Activated CD8-positive, alpha-beta memory T cell treated with anti-CD3 and anti-CD28 coated beads for 36 hours (primary cell): ENCODE measurements at regions not wholly inside any gene's neighbourhood (a gene's known extent, or its start where the extent isn't known, plus 50 kb on each side); places are given as distances from the start of the nearest gene placed in this dataset.
"Not testable (repeated sequence)": the region's sequence is repeated elsewhere in the genome, so short reads cannot be mapped to it uniquely, and the experiment has no call there.

Experiments
- CTCF ChIA-PET: fragments of 350-600 bp; sonication (Branson Sonifier 250); formaldehyde crosslinking; loops from one replicate; lab custom pipeline; 2021; ENCODE audit warnings: antibody characterized with exemption; lab: Charles Lee
- POLR2A ChIA-PET: fragments of 350-600 bp; sonication (Branson Sonifier 250); formaldehyde crosslinking; loops from one replicate; lab custom pipeline; 2021; ENCODE audit warnings: antibody characterized with exemption; lab: Charles Lee

- ChIA-PET POLR2A (interaction anchor here (0.7 kb wide), 1 partner anchor 1437 kb away, joined by 11 read pairs; no protein-coding TSS in a partner anchor), CTCF (no interaction called here)
These were observed 867.1 kb upstream of the ZEB2 start for GRCh38 chr2:145386973-145387372.

- ChIA-PET CTCF (no interaction called here), POLR2A (no interaction called here)
These were observed 864.0 kb upstream of the ZEB2 start for GRCh38 chr2:145383961-145384360.

GRCh38 chr2:145380436-145381017 lies 860.6 kb upstream of the ZEB2 start:
- CTCF ChIA-PET: no interaction called here
- POLR2A ChIA-PET: no interaction called here

- CTCF ChIA-PET: no interaction called here
- POLR2A ChIA-PET: no interaction called here
These were observed 860.0 kb upstream of the ZEB2 start for GRCh38 chr2:145379934-145380333.

GRCh38 chr2:145374165-145374564 lies 854.2 kb upstream of the ZEB2 start:
- CTCF ChIA-PET: no interaction called here
- POLR2A ChIA-PET: no interaction called here

- CTCF ChIA-PET, POLR2A ChIA-PET: not testable (repeated sequence)
These were observed 847.4 kb upstream of the ZEB2 start for GRCh38 chr2:145367334-145367733.

GRCh38 chr2:145366341-145366740 lies 846.4 kb upstream of the ZEB2 start:
- CTCF ChIA-PET: no interaction called here
- POLR2A ChIA-PET: no interaction called here

GRCh38 chr2:145360129-145360790 lies 840.3 kb upstream of the ZEB2 start:
- POLR2A ChIA-PET: no interaction called here
- CTCF ChIA-PET: no interaction called here

- CTCF ChIA-PET: no interaction called here
These were observed 839.6 kb upstream of the ZEB2 start for GRCh38 chr2:145359561-145359960.

GRCh38 chr2:145356056-145356455 lies 836.1 kb upstream of the ZEB2 start:
- POLR2A ChIA-PET: interaction anchor here (0.6 kb wide), 1 partner anchor 1715 kb away, joined by 3 read pairs; no protein-coding TSS in a partner anchor
- CTCF ChIA-PET: no interaction called here

More at GRCh38 chr2:145359561-145359960, 839.6 kb upstream of the ZEB2 start:
- POLR2A ChIA-PET: no interaction called here

GRCh38 chr2:145352484-145352883 lies 832.6 kb upstream of the ZEB2 start:
- POLR2A ChIA-PET: no interaction called here
- CTCF ChIA-PET: no interaction called here

GRCh38 chr2:145351864-145352425 lies 832.0 kb upstream of the ZEB2 start:
- POLR2A ChIA-PET: no interaction called here
- CTCF ChIA-PET: no interaction called here

GRCh38 chr2:145350011-145350410 lies 830.1 kb upstream of the ZEB2 start:
- ChIA-PET POLR2A (no interaction called here), CTCF (no interaction called here)

- ChIA-PET POLR2A (no interaction called here), CTCF (no interaction called here)
These were observed 824.3 kb upstream of the ZEB2 start for GRCh38 chr2:145344076-145344724.

- CTCF ChIA-PET: no interaction called here
- POLR2A ChIA-PET: no interaction called here
These were observed 823.4 kb upstream of the ZEB2 start for GRCh38 chr2:145343287-145343686.

GRCh38 chr2:145341536-145341935 lies 821.6 kb upstream of the ZEB2 start:
- ChIA-PET POLR2A (no interaction called here), CTCF (no interaction called here)

- CTCF ChIA-PET: no interaction called here
- POLR2A ChIA-PET: no interaction called here
These were observed 819.7 kb upstream of the ZEB2 start for GRCh38 chr2:145339646-145340045.

GRCh38 chr2:145332210-145332898 lies 812.4 kb upstream of the ZEB2 start:
- POLR2A ChIA-PET: no interaction called here
- CTCF ChIA-PET: no interaction called here

GRCh38 chr2:145329971-145330370 lies 810.1 kb upstream of the ZEB2 start:
- CTCF ChIA-PET: no interaction called here
- POLR2A ChIA-PET: no interaction called here

- POLR2A ChIA-PET: no interaction called here
- CTCF ChIA-PET: no interaction called here
These were observed 805.6 kb upstream of the ZEB2 start for GRCh38 chr2:145325485-145325884.
